Germinal center (tissue), 1 donor: ENCODE measurements at regions not wholly inside any gene's neighbourhood (a gene's known extent, or its start where the extent isn't known, plus 50 kb on each side); places are given as distances from the start of the nearest gene placed in this dataset.
"Not testable (repeated sequence)": the region's sequence is repeated elsewhere in the genome, so short reads cannot be mapped to it uniquely, and the experiment has no call there.

ENCODE experiments used
- DNase-seq: peaks from one replicate; pipeline ENCODE4 v3.0.0; 2012; ENCODE audit warnings: mixed read lengths, low spot score

GRCh38 chr15:98524838-98525660 lies 123.3 kb upstream of the IGF1R start:
- DNase-seq: no peak

GRCh38 chr15:98525661-98526001 lies 122.7 kb upstream of the IGF1R start:
- DNase-seq: no peak

DNA sequence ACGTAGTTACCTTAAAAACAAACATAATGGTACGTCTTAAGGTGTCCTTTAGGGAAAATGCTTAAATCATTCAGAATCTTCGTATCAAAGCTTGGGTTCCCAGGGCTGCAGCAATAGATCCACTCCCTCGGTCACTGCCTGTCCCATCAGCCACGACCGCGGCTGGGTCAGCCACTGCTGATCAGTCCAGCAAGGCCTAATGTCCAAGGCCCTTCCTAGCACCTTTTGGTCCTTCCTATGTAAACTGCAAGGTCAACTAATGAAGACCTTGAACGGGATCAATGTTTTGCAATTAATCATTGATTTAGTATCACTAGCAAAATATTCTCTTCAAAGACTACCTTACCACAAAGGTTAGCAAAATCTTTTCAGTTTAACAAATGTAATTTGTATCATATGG lies 122.2 kb upstream of the IGF1R start:
- DNase-seq: no peak

- no peak for DNase-seq
Observed at GRCh38 chr15:98528046-98528725, 120.2 kb upstream of the IGF1R start.

DNA sequence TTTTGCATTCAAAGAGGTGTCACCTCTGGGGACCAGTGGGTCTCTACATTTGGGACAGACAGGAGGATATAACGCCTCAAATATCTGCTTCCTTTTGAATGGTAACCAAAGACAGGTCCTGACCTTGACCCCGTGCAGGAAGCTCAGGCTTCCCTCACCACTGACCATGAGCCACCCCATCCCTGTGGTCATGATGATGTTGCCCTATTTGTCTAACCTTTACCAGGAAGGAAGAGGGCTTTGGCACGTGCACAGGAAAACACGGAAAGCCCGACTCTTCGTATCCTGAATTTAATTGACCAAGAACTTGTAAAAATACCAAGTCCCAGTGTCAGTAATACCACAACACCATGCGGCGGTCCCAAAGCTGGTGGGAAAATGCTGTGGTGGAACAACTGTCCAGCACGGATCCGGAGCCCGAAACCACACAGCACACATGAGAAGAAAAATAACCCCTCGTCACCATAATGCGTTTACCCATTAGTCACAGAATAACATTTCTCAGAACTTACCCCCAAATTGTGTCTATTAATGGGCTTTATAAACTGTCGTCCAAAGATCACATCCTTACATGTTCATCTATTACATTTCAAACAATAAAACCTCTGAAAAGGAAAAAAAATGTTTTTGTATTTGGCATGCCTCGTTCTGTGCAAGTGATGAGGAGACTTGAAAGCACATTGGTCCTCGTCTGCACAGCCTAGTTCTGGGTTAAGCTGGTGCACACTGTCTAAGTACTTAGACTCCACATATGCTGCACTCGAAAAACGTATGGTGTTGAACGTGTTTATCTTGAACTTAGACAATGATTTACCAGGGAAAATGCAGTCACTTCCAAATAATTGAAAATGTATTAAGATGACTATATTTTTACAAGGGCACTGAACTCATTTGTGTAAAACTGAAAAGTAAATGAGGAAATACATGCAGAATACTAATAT lies 118.9 kb upstream of the IGF1R start:
- DNase-seq: no peak

- DNase-seq: no peak
Observed at GRCh38 chr15:98530570-98530969, 117.8 kb upstream of the IGF1R start.

DNA sequence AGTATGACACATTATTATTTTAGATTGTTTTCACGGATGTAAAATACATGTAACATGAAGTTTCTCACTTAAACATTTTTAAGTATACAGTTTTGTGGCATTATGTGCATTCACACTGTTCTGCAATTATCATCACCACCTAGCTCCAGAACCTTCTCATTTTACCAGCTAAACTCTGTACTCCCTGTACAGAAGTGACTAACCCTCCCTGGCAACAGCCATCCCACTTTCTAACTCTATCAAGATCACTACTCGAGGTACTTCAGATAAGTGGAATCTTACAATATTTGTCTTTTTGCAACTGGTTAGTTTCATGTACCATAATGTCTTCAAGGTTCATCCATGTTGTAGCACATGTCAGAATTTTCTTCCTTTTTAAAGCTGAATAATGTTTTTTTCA lies 116.3 kb upstream of the IGF1R start:
- DNase-seq: no peak

DNA sequence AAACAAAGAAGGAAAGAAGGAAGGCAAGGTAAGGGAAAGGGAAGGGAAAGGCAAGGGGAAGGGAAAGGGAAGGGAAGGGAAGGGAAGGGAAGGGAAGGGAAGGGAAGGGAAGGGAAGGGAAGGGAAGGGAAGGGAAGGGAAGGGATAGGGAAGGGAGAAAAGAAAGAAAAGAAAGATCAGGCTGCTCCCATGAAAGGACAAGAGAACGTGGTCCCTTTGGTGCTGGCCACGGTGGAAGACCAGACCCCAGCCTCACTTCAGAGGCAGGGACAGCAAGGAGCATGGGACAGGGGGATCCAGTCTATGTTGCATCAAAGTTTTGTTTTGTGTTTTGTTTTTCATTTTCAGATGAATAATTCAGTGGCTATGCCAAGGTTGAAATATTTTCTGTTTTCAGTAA lies 111.4 kb upstream of the IGF1R start:
- DNase-seq: no peak

- no peak for DNase-seq
Observed at GRCh38 chr15:98537516-98538060, 110.8 kb upstream of the IGF1R start.

DNA sequence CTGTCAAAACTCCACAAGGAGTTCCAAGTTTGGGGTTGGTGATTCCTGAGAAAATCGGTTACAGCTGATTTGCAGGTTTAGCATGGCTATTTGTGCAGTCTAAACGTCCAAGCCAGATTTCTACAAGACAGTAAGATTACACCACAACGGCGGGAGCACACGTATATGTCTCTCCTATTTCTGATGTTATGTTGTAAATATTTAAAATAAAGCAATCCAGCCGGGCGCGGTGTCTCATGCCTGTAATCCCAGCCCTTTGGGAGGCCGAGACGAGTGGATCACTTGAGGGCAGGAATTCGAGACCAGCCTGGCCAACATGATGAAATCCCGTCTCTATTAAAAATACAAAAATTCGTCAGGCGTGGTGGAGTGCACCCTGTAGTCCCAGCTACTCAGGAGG lies 106.8 kb upstream of the IGF1R start:
- DNase-seq: no peak

DNA sequence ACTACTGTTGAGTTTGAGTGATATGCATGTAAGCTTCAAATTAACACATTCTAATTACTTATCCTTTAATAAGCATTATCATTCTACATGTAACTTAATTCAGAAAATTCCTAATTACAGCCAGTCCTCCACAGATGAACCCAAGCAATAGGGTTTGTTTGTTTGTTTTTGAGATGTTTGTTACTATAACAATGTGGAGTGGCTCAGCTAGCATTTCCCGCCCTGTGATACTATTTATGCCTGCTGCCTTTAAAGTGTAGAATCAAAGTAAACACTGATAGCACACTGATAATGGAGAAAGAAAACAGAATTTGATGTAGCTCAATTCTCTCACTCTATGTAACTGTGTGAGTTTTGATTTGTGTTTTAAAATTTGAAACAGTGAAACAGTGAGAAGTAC lies 105.1 kb upstream of the IGF1R start:
- no peak for DNase-seq

DNA sequence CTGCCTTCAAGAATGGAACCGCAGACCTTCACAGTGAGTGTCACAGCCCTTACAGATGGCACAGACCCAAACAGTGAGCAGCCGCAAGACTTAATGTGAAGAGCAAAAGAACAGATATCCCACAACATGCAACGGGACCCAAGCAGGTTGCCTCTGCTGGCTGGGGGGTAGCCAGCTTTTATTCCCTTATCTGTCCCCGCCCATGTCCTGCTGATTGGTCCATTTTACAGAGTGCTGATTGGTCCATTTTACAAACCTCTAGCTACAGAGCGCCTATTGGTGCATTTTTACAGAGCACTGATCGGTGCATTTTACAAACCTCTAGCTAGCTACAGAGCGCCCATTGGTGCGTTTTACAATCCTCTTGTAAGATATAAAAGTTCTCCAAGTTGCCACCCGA lies 102.0 kb upstream of the IGF1R start:
- DNase-seq: no peak

- DNase-seq: no peak
Observed at GRCh38 chr15:98547275-98547674, 101.1 kb upstream of the IGF1R start.

DNA sequence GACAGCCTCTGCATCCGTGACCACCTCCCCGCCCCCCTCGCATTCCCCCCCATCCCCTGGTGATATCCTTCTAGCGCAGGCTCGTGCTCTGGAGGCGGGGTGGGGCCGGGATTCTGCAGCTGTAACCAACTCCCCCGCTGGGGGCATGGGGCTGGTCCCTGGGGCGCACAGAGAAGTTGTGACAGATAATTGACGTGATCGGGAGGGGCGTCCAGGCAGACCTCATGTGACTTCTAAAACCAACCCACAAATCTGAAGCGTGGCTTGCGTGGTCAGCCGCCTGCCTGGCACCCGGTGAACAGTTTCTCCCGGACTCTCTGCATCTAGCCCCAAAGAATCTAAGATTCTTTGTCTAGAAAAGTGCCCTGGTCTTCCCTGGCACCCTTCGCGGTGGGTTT lies 100.6 kb upstream of the IGF1R start:
- no peak for DNase-seq

DNA sequence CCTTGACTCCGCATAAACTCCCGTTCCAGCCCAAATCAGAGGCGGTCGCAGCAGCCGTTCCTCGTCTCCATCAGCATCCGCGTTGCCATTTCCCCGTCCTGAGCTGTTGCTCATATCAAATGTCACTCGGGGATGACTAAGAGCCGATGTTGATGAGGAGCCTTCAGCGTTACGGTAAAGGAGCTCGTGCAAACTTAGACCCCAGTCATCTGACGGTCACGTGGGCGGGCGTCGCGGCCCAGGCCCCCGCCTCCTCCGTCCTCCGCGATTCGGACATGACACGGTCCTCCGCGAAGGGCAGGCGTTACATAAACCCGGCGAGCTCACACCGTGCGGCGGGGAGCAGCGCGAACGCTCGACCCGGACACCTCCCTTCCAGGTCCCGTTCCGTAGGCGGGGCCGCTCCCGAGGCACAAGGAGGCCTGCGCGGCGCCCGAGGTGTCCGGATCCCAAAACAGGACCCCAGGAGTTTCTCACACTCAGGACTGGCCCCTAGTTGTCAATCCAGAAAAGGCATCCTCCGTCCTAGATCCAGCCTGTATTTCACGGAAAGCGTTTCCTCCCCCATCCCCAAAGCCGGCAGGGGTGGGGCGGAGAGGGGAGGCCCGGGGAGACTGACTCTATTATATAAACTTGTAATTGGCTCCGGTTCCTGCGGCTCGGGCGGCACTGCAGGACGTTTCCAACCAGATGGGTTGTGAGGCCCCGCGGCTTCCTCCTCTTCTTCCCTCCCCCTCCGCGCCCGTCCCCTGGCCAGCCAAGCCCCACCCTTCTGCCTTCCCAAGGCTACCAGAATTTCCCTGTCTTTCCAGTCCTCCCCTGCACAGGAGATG lies 100.0 kb upstream of the IGF1R start:
- DNase-seq: no peak

- no peak for DNase-seq
Observed at GRCh38 chr15:98549003-98549402, 99.3 kb upstream of the IGF1R start.

DNA sequence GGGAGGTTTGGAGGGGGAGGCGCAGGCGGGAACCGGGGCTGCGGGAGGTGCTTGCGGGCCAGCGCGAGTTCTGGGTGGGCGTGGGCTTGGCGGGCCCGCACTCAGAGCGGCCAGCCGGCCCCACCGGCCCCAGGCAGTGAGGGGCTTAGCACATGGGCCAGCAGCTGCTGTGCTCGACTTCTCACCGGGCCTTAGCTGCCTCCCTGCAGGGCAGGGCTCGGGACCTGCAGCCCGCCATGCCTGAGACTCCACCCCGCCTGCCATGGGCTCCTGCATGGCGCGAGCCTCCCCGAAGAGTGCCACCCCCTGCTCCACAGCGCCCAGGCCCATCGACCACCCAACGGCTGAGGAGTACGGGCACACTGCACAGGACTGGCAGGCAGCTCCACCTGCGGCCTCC lies 98.6 kb upstream of the IGF1R start:
- DNase-seq: no peak

DNA sequence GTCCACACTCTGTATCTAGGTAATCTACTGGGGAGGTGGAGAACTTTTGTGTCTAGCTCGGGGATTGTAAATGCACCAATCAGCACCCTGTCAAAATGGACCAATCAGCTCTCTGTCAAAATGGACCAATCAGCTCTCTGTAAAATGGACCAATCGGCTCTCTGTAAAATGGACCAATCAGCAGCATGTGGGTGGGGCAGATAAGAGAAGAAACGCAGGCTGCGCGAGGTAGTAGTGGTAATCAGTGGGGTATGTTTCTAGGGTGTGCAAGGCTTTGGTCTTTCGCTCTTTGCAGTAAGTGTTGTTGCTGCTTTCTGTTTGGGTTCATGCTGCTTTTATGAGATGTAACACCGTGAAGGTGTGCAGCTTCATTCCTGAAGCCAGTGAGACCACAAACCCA lies 98.0 kb upstream of the IGF1R start:
- DNase-seq: not testable (repeated sequence)

DNA sequence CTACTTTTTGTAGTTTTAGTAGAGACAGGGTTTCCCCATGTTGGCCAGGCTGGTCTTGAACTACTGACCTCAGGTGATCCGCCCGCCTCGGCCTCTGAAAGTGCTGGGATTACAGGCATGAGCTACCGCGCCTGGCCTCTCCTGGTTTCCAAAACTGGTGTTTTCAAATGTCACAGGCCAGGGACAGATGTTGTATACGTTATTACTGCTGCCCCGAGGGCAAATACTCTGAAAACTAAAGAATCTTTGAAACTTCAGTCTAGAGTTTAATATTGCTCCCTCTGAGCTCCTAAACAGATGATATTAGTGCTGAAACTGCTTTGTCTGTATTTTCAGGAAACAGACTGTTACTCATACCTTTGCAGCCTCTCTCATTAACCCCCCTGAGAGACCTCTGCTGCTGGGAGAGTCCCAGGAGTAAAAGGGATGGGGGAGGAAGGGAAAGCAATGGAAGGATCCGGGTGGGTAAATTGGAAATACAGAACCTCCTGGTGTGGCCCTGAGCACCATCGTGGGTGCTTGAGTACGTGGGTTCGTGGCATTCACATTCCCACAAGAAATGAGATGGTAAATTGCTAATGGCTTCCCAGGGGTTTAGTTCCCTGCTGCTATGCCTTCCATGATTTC lies 96.3 kb upstream of the IGF1R start:
- no peak for DNase-seq

- DNase-seq: no peak
Observed at GRCh38 chr15:98554272-98555172, 93.8 kb upstream of the IGF1R start.
